SK-N-SH (cell line): ENCODE measurements at regions not wholly inside any gene's neighbourhood (a gene's known extent, or its start where the extent isn't known, plus 50 kb on each side); places are given as distances from the start of the nearest gene placed in this dataset.

ENCODE experiments used
- CTCF ChIA-PET: fragments of 300-600, 350-600 bp; formaldehyde crosslinking; extraction: SDS; loops from one replicate; lab custom pipeline; 2021; lab: Yijun Ruan, JAX
- POLR2A ChIA-PET: fragments of 350-600 bp; sonication (Branson Sonifier 250); formaldehyde crosslinking; extraction: SDS; loops from one replicate; lab custom pipeline; 2020; ENCODE audit warnings: antibody characterized with exemption, inconsistent platforms; lab: Yijun Ruan, JAX
- DNase-seq: peaks from one replicate; pipeline ENCODE4 v3.0.0; 2012
- H2AFZ ChIP-seq: fragments of 200-600 bp; sonication (generic); 2 replicates; pipeline ENCODE4 v1.8.1; 2016; ENCODE audit warnings: antibody characterized with exemption, mild to moderate bottlenecking, low read depth
- H3F3A ChIP-seq: fragments of 200-600 bp; sonication (generic); replicated peaks from 2 replicates; pipeline ENCODE3; 2016; ENCODE audit warnings: antibody characterized with exemption, mild to moderate bottlenecking; ENCODE audit not compliant: insufficient read depth
- H3K27ac ChIP-seq, 2 experiments: fragments of 200-500 bp in 1 of 2; fragments of 200-600 bp in 1 of 2; sonication (Bioruptor generic) in 1 of 2; sonication (generic), shearing (Covaris generic) in 1 of 2; 2 replicates each; pipeline versions ENCODE4 v1.5.1 to v1.6.1; 2014 to 2016; ENCODE audit warnings: low read depth in 2 of 2, inconsistent platforms in 1 of 2, low read length in 1 of 2, mild to moderate bottlenecking in 1 of 2, mixed read lengths in 1 of 2
- H3K27me3 ChIP-seq: fragments of 200-600 bp; sonication (generic), shearing (Covaris generic); 2 replicates; pipeline ENCODE4 v1.6.1; 2016; ENCODE audit warnings: mixed run types; ENCODE audit not compliant: insufficient read depth
- H3K36me3 ChIP-seq, 2 experiments: fragments of 200-500 bp in 1 of 2; fragments of 200-600 bp in 1 of 2; sonication (Bioruptor generic) in 1 of 2; sonication (generic) in 1 of 2; replicated peaks in 1 of 2; 2 replicates each; pipeline versions ENCODE3 to v1.5.1; 2014 to 2016; ENCODE audit warnings: low read length in 1 of 2, mild to moderate bottlenecking in 1 of 2; ENCODE audit not compliant: insufficient read depth in 2 of 2, control insufficient read depth in 1 of 2
- H3K4me1 ChIP-seq, 2 experiments: fragments of 200-500 bp in 1 of 2; fragments of 200-600 bp in 1 of 2; sonication (Bioruptor generic) in 1 of 2; sonication (generic), shearing (Covaris generic) in 1 of 2; 2 replicates each; pipeline versions ENCODE4 v1.5.1 to v1.6.1; 2014 to 2016; ENCODE audit warnings: low read depth in 1 of 2, low read length in 1 of 2, mixed run types in 1 of 2; ENCODE audit not compliant: insufficient read depth in 2 of 2, control insufficient read depth in 1 of 2
- H3K4me2 ChIP-seq: fragments of 200-600 bp; sonication (generic), shearing (Covaris generic); 2 replicates; pipeline ENCODE4 v1.6.1; 2017; ENCODE audit warnings: mixed run types
- H3K4me3 ChIP-seq, 2 experiments: fragments of 200-500 bp in 1 of 2; fragments of 200-600 bp in 1 of 2; sonication (Bioruptor generic) in 1 of 2; sonication (generic), shearing (Covaris generic) in 1 of 2; 2 replicates each; pipeline versions ENCODE4 v1.5.1 to v1.8.1; 2014 to 2016; ENCODE audit warnings: low read depth in 2 of 2, inconsistent platforms in 1 of 2, low read length in 1 of 2, mild to moderate bottlenecking in 1 of 2, mixed read lengths in 1 of 2, moderate library complexity in 1 of 2
- H3K79me2 ChIP-seq: fragments of 200-600 bp; sonication (generic); 2 replicates; pipeline ENCODE4 v1.8.1; 2017; ENCODE audit warnings: mild to moderate bottlenecking; ENCODE audit not compliant: insufficient read depth
- H3K9ac ChIP-seq: fragments of 200-600 bp; sonication (generic); 2 replicates; pipeline ENCODE4 v1.6.1; 2017; ENCODE audit warnings: mixed run types
- H3K9me2 ChIP-seq: fragments of 200-600 bp; sonication (generic); 2 replicates; pipeline ENCODE4 v1.6.1; 2017; ENCODE audit warnings: mixed run types
- H3K9me3 ChIP-seq: fragments of 200-600 bp; sonication (generic); 2 replicates; pipeline ENCODE4 v1.6.1; 2017; ENCODE audit warnings: mixed run types, mild to moderate bottlenecking, moderate library complexity
- H4K20me1 ChIP-seq: fragments of 200-600 bp; sonication (generic); 2 replicates; pipeline ENCODE4 v1.6.1; 2017; ENCODE audit warnings: mild to moderate bottlenecking, mixed run types; ENCODE audit not compliant: insufficient read depth
- CHD2 ChIP-seq: fragments of 150-350 bp; IDR thresholded peaks from 2 replicates; pipeline ENCODE4 v1.6.1; 2018; ENCODE audit warnings: low read length; ENCODE audit not compliant: partially characterized antibody
- CTCF ChIP-seq: fragments of 200-600 bp; sonication (generic); IDR thresholded peaks from 2 replicates; pipeline ENCODE4 v1.6.1; 2017; ENCODE audit warnings: antibody characterized with exemption, mild to moderate bottlenecking, moderate library complexity
- EP300 ChIP-seq, 2 experiments: IDR thresholded peaks; 2 replicates each; pipeline versions ENCODE4 v1.4.0 to v1.6.1; 2012; ENCODE audit warnings: borderline replicate concordance in 1 of 2, low read depth in 1 of 2, low read length in 1 of 2
- EZH2phosphoT487 ChIP-seq: fragments of 200-600 bp; sonication (generic); IDR thresholded peaks from 2 replicates; pipeline ENCODE4 v1.6.1; 2017; ENCODE audit warnings: low read depth, mixed run types, mild to moderate bottlenecking, antibody characterized with exemption, moderate library complexity, borderline replicate concordance
- FOSL2 ChIP-seq: IDR thresholded peaks from 2 replicates; pipeline ENCODE4 v1.4.0; 2012; ENCODE audit warnings: low read depth, mild to moderate bottlenecking, moderate library complexity, borderline replicate concordance
- FOXM1 ChIP-seq: IDR thresholded peaks from 2 replicates; pipeline ENCODE4 v1.4.0; 2012; ENCODE audit warnings: low read depth, mild to moderate bottlenecking
- IRF3 ChIP-seq: fragments of 150-350 bp; IDR thresholded peaks from 2 replicates; pipeline ENCODE4 v1.6.1; 2016; ENCODE audit warnings: mild to moderate bottlenecking, low read depth, low read length
- JUND ChIP-seq: IDR thresholded peaks from 2 replicates; pipeline ENCODE4 v1.4.0; 2012
- MEF2A ChIP-seq: IDR thresholded peaks from 2 replicates; pipeline ENCODE4 v1.4.0; 2012; ENCODE audit warnings: low read depth, borderline replicate concordance
- NRF1 ChIP-seq: IDR thresholded peaks from 2 replicates; pipeline ENCODE4 v1.6.1; 2012; ENCODE audit warnings: low read depth, mild to moderate bottlenecking, low read length
- PBX3 ChIP-seq: IDR thresholded peaks from 2 replicates; pipeline ENCODE4; 2012
- POLR2AphosphoS5 ChIP-seq: IDR thresholded peaks from 2 replicates; pipeline ENCODE4 v1.6.1; 2012; ENCODE audit warnings: low read depth, low read length
- RAD21 ChIP-seq: IDR thresholded peaks from 2 replicates; pipeline ENCODE4 v1.6.1; 2012; ENCODE audit warnings: mild to moderate bottlenecking, low read length
- RCOR1 ChIP-seq: fragments of 150-350 bp; IDR thresholded peaks from 2 replicates; pipeline ENCODE4 v1.6.1; 2017; ENCODE audit warnings: antibody characterized with exemption, low read length
- TAF1 ChIP-seq: IDR thresholded peaks from 2 replicates; pipeline ENCODE4 v1.6.1; 2012; ENCODE audit warnings: low read depth, mild to moderate bottlenecking, low read length, moderate library complexity, borderline replicate concordance
- USF1 ChIP-seq: IDR thresholded peaks from 2 replicates; pipeline ENCODE4 v1.4.0; 2012; ENCODE audit warnings: low read depth, borderline replicate concordance
- WGBS: methylation state at CpG from one replicate; pipeline ENCODE4 v1.1.6; 2017; ENCODE audit warnings: low lambda C conversion rate; 5-methylcytosine and 5-hydroxymethylcytosine counted together
- TF ChIP-seq, protein P1 (sequence below): IDR thresholded peaks from 2 replicates; pipeline ENCODE4 v1.4.0; 2012; ENCODE audit warnings: low read depth, borderline replicate concordance
- TF ChIP-seq, protein P2 (sequence below): fragments of 150-350 bp; IDR thresholded peaks from 2 replicates; pipeline ENCODE4 v1.6.1; 2017; ENCODE audit warnings: antibody characterized with exemption, low read length, low read depth, borderline replicate concordance

DNA sequence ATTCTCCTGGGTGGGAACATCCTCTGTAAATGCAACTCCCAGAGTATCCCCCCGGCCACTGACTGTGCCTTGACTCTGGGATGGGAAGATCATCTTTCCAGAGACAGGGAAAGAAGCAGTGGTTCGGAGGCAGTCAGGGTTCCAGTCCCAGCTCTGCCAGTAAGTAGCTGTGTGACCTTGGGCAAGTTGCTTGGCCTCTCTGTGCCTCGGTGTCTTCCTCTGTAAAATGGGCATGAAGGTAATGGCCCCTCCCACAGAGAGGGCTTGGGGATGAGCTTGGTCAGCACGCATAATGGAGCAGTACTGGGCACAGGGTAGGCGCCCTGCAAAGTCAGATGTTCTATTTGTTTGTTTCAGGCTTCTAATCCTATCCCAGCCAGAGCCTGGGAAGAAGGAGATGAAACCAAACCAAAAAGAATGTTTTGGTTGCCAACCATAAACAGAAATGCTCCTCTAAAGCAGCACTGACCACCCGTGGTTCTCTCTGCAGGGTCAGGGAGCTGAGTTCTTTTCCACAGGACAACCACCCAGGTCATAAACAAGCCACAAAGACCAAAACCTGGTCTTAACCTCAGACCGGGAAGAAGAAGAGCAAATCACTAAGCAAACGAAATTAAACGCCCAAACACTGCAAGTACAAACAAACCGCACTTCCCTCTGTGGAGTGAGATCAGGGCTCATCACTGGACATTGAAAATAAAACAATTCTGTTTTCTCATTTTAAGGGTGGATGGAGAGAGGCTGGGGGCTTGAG lies 381.0 kb upstream of the SULF2 start:
- ChIA-PET POLR2A (no interaction called here), CTCF (interaction anchor here (1.1 kb wide), 1 partner anchor 454 kb away, joined by 3 read pairs; no protein-coding TSS in a partner anchor)
- Histone ChIP-seq H3K9me3 (no peaks in the 10 kb centered on the region), H3K4me3 (no peak overlapping the region), H3K9ac (no peak overlapping the region), H3K27me3 (peaks cover 8% of the 10 kb centered on the region; the same call in 1 of the 2 replicates), H2AFZ (no peak overlapping the region), H3K4me1 (no peaks in the 10 kb centered on the region), H3K27ac (no peak overlapping the region), H3F3A (no peaks in the 10 kb centered on the region), H3K79me2 (no peaks in the 10 kb centered on the region), H4K20me1 (no peaks in the 10 kb centered on the region), H3K4me2 (no peak overlapping the region)
- no peak for DNase-seq
- TF ChIP-seq TAF1 (no peak), USF1 (no peak), EP300 (IDR thresholded peaks at IDR 0.05; ENCODE audit: borderline replicate concordance in 1 of 2, low read depth in 1 of 2, low read length in 1 of 2) (no peak), MEF2A (no peak), CTCF (no peak), CHD2 (no peak), RAD21 (no peak), FOXM1 (no peak), EZH2phosphoT487 (no peak)
- TF ChIP-seq, protein P1, sequence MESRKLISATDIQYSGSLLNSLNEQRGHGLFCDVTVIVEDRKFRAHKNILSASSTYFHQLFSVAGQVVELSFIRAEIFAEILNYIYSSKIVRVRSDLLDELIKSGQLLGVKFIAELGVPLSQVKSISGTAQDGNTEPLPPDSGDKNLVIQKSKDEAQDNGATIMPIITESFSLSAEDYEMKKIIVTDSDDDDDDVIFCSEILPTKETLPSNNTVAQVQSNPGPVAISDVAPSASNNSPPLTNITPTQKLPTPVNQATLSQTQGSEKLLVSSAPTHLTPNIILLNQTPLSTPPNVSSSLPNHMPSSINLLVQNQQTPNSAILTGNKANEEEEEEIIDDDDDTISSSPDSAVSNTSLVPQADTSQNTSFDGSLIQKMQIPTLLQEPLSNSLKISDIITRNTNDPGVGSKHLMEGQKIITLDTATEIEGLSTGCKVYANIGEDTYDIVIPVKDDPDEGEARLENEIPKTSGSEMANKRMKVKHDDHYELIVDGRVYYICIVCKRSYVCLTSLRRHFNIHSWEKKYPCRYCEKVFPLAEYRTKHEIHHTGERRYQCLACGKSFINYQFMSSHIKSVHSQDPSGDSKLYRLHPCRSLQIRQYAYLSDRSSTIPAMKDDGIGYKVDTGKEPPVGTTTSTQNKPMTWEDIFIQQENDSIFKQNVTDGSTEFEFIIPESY, result no peak
- TF ChIP-seq, all 33 proteins: peak for 0
- no peaks in the 10 kb centered on the region for H3K36me3 ChIP-seq
- whole genome bisulfite sequencing, result 11% methylated on average over 10 of the region's 10 CpGs
- H3K9me2 ChIP-seq, result no peaks in the 10 kb centered on the region

DNA sequence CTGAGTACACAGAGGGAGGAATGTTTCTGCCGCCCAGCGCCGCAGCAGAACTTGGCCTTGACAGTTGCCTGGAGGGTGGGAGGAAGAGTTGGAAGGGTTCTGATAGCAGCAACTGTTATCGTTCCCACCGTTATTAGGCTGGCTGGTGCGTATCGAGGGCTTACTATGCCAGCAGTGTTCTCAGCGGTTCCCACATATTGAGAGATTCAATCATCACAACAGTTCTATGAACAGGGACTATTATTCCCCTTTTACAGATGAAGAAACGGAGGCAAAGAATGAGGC lies 380.1 kb upstream of the SULF2 start:
- no peak overlapping the region for H3K4me3 ChIP-seq
- H3K4me2 ChIP-seq, result no peak overlapping the region
- no peak overlapping the region for H3K9ac ChIP-seq
- H2AFZ ChIP-seq, result no peak overlapping the region
- 69% methylated on average over 8 of the region's 9 CpGs for WGBS
- no peaks in the 10 kb centered on the region for H3K36me3 ChIP-seq
- H3K27me3 ChIP-seq, result peaks cover 8% of the 10 kb centered on the region; the same call in 1 of the 2 replicates
- no peaks in the 10 kb centered on the region for H3F3A ChIP-seq
- ChIA-PET POLR2A (no interaction called here), CTCF (no interaction called here)
- H3K9me3 ChIP-seq, result no peaks in the 10 kb centered on the region
- no peaks in the 10 kb centered on the region for H3K79me2 ChIP-seq
- H4K20me1 ChIP-seq, result no peaks in the 10 kb centered on the region
- H3K27ac ChIP-seq, result no peak overlapping the region
- no peak for DNase-seq
- no peaks in the 10 kb centered on the region for H3K4me1 ChIP-seq
- H3K9me2 ChIP-seq, result no peaks in the 10 kb centered on the region
- no peak for TF ChIP-seq POLR2AphosphoS5
- TF ChIP-seq, protein P2, sequence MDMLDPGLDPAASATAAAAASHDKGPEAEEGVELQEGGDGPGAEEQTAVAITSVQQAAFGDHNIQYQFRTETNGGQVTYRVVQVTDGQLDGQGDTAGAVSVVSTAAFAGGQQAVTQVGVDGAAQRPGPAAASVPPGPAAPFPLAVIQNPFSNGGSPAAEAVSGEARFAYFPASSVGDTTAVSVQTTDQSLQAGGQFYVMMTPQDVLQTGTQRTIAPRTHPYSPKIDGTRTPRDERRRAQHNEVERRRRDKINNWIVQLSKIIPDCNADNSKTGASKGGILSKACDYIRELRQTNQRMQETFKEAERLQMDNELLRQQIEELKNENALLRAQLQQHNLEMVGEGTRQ, result no peak
- no peak for TF ChIP-seq NRF1
- TF ChIP-seq JUND, result no peak
- no peak for TF ChIP-seq IRF3
- no peak for TF ChIP-seq FOXM1
- TF ChIP-seq PBX3, result no peak
- no peak for TF ChIP-seq FOSL2
- no peak for TF ChIP-seq RCOR1
- TF ChIP-seq MEF2A, result no peak
